ENCODE measurements at regions not wholly inside any gene's neighbourhood (a gene's known extent, or its start where the extent isn't known, plus 50 kb on each side); places are given as distances from the start of the nearest gene placed in this dataset.
A peak's percentile ranks its signal among the peaks of the same experiment; 100 is the strongest.

DNA sequence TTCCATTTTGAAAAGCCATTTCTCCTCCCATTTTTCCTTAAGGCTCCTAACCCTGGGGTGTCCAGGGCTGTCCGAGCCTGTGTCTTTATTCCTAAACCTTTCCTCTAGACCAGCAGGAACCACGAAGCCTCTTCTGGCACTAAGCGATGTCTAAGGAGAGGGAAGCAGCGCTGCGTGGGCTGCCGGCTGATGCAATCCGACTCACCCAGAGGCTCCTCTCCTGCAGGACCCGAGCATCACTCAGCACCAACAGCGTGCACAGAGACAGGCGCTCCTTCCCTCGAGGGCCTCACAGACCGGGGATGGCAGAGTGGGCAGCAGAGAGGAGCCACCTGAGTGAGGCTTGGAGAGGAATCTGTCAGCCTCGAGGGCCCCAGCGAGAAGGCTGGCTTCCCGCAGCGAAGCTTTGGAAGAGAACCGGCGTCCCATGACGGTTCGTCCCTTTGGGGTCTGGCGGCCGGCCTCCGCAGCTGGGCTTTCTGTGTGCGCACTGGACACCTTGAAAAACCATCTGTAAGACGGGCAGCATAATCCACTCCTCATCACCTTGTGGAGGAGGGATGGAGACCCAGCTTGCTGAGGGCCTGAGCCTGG lies 174.3 kb downstream of the FOXL1 start:
- peak overlapping the region; percentile 89; the same call in 1 of the 2 replicates for H3K27ac ChIP-seq
- DNase-seq (ENCODE audit: low spot score) = no peak
- POLR2A ChIA-PET (ENCODE audit: low non-redundant PET) = no interaction called here
- TF ChIP-seq, protein P1, sequence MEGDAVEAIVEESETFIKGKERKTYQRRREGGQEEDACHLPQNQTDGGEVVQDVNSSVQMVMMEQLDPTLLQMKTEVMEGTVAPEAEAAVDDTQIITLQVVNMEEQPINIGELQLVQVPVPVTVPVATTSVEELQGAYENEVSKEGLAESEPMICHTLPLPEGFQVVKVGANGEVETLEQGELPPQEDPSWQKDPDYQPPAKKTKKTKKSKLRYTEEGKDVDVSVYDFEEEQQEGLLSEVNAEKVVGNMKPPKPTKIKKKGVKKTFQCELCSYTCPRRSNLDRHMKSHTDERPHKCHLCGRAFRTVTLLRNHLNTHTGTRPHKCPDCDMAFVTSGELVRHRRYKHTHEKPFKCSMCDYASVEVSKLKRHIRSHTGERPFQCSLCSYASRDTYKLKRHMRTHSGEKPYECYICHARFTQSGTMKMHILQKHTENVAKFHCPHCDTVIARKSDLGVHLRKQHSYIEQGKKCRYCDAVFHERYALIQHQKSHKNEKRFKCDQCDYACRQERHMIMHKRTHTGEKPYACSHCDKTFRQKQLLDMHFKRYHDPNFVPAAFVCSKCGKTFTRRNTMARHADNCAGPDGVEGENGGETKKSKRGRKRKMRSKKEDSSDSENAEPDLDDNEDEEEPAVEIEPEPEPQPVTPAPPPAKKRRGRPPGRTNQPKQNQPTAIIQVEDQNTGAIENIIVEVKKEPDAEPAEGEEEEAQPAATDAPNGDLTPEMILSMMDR (conservative IDR thresholded peaks at IDR 0.05; ENCODE audit: low read depth) = no peak
- CTCF ChIA-PET = no interaction called here

DNA sequence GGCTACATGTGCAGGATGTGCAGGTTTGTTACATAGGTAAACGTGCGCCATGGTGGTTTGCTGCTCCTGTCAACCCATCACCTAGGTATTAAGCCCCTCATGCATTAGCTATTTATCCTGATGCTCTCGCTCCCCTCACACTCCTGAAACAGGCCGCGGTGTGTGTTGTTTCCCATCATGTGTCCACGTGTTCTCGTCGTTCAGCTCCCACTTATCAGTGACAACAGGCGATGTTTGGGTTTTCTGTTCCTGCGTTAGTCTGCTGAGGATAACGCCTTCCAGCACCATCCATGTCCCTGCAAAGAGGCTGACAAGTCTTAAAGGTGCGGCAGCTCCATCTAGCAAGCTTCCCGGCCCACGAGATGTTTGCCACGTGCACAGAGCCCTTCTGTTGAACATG lies 175.1 kb downstream of the FOXL1 start:
- ChIA-PET CTCF (no interaction called here), POLR2A (ENCODE audit: low non-redundant PET) (no interaction called here)
- DNase-seq (ENCODE audit: low spot score) = no peak
- H3K27ac ChIP-seq = no peak overlapping the region
- TF ChIP-seq, protein P1 (conservative IDR thresholded peaks at IDR 0.05; ENCODE audit: low read depth) = no peak

DNA sequence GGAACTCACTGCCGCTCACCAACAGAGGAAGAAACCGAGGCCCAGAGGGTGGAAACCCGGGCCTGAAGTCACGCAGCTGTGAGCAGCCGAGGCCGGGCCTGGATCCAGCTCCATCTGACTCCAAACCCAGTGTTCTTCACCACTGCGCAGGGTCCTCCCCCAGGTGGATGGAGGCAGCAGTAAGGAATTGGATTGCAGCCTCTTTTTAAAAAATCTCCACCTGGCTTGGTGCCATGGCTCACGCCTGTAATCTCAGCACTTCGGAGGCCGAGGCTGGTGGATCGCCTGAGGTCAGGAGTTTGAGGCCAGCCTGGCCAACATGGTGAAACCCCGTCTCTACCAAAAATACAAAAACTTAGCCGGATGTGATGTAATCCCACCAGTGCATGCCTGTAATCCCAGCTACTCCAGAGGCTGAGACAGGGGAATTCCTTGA lies 177.2 kb downstream of the FOXL1 start:
- ChIA-PET POLR2A (ENCODE audit: low non-redundant PET) (no interaction called here), CTCF (interaction anchor here (0.5 to 1.0 kb wide), 3 partner anchors 120 to 450 kb away, joined by 3 read pairs; partner anchors contain the start of gene FOXL1)
- H3K27ac ChIP-seq = no peak overlapping the region
- DNase-seq (ENCODE audit: low spot score) = no peak
- TF ChIP-seq, protein P1 (conservative IDR thresholded peaks at IDR 0.05; ENCODE audit: low read depth) = no peak

DNA sequence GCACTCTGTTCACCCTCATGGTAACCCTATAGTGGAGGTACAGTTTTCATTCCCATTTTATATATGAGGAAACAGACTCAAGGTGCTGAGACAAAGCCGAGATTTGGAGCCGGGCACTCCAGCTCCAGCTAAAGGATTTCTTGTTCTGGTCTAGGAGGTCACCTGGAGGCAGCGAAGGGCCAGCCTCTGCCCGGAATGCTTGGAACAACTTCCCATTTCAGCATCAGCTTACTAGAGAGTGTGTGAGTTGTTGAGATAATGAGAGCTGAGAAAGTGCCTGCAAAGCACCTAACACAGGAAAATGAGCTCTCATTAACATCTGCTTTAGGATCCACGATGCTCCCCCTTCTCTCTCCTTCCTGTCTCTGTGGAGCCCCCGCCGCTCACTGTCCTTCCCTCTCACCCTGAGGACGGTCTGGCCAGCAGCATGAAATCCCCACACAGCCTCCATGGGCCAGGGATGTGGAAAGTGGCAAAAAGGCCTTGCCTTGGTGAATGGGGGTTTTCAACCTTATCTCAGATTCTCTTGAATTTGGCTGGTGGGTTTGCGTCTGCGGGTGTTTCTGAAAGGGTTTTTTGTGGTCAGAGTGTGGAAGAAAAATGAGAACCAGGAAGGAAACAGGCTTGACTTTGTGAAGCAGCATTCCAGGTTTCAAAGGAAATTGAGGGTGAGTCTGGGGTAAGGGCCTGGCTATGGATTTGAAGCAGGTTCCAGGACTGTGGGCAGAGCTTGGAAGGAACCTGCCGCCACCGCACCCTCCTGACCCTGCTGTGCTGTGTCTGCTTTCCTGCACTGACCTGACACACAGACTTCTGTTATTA lies 178.7 kb downstream of the FOXL1 start:
- no peak for DNase-seq (ENCODE audit: low spot score)
- CTCF ChIA-PET = no interaction called here

DNA sequence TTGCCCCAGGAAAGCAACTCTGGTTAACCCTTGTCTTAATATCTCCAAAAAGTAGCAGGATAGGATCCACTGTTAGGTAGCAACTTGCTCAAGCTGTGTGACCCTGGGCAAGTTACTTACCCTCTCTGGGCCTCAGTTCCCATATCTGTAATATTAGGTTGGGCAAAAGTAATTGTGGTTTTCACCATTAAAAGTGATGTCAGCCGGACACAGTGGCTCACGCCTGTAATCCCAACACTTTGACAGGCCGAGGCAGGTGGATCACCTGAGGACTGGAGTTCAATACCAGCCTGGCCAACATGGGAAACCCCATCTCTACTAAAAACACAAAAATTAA lies 179.3 kb downstream of the FOXL1 start:
- no peak overlapping the region for H3K27ac ChIP-seq
- POLR2A ChIA-PET (ENCODE audit: low non-redundant PET) = no interaction called here
- TF ChIP-seq, protein P1 (conservative IDR thresholded peaks at IDR 0.05; ENCODE audit: low read depth) = no peak
- CTCF ChIA-PET = no interaction called here
- DNase-seq (ENCODE audit: low spot score) = no peak

More for the DNA sequence above, 178.7 kb downstream of the FOXL1 start:
- POLR2A ChIA-PET (ENCODE audit: low non-redundant PET) = no interaction called here
- TF ChIP-seq, protein P1 (conservative IDR thresholded peaks at IDR 0.05; ENCODE audit: low read depth) = no peak
- H3K27ac ChIP-seq = no peak overlapping the region

DNA sequence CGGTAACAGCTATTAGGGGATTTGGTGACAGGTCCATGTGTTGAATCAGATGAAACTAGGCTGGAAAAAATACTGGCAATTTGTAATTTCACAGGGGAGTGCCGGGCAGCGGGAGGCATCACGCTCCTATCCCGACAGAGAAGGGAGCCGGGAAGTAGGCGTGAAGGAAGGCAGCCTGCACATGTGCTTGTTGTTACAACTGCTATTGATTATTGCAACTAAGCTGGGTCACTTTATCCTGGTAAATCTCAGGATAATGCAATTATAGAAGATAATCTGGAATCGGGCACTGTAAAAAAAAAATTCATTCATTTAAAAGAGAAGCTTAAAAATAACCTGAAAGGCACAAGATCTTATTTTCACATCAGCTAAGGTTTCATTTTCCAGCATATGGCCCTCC lies 180.6 kb downstream of the FOXL1 start:
- no peak overlapping the region for H3K27ac ChIP-seq
- POLR2A ChIA-PET (ENCODE audit: low non-redundant PET) = no interaction called here
- CTCF ChIA-PET = no interaction called here
- TF ChIP-seq, protein P1 (conservative IDR thresholded peaks at IDR 0.05; ENCODE audit: low read depth) = no peak
- no peak for DNase-seq (ENCODE audit: low spot score)

Data from RWPE1 (cell line).